ENCODE measurements at regions not wholly inside any gene's neighbourhood (a gene's known extent, or its start where the extent isn't known, plus 50 kb on each side); places are given as distances from the start of the nearest gene placed in this dataset.

GRCh38 chr12:115558281-115558680, 719.2 kb downstream of the MED13L start:
- no peak overlapping the region for H3K4me3 ChIP-seq (ENCODE audit: low read length)
- Mint-ChIP-seq H3K36me3 (no peaks in the 10 kb centered on the region), H3K4me3 (no peak overlapping the region), H3K9me3 (peaks cover 0 to 15% (median 3%) of the 10 kb centered on the region in 5 donors), H3K27ac (no peak overlapping the region), H3K27me3 (peaks cover 0 to 1% of the 10 kb centered on the region in 2 donors), H3K4me1 (no peaks in the 10 kb centered on the region)
- H3K4me1 ChIP-seq (ENCODE audit: insufficient read depth, low read length), result no peaks in the 10 kb centered on the region
- H3K27me3 ChIP-seq (ENCODE audit: insufficient read depth, low read length, poor library complexity, severe bottlenecking), result no peaks in the 10 kb centered on the region
- no peak overlapping the region for H3K27ac ChIP-seq (ENCODE audit: low read depth, low read length)
- ChIA-PET POLR2A (no interaction called here), CTCF (no interaction called here)
- H3K36me3 ChIP-seq (ENCODE audit: insufficient read depth, low read length), result no peaks in the 10 kb centered on the region
- H3K9me3 ChIP-seq (ENCODE audit: low read length), result no peaks in the 10 kb centered on the region
- DNase-seq, result no peak

- H3K4me3 Mint-ChIP-seq, result no peak overlapping the region
- no peaks in the 10 kb centered on the region for H3K4me1 Mint-ChIP-seq
- DNase-seq, result no peak
- no peaks in the 10 kb centered on the region for H3K9me3 ChIP-seq (ENCODE audit: low read length)
- CTCF ChIA-PET, result no interaction called here
- no peaks in the 10 kb centered on the region for H3K27me3 ChIP-seq (ENCODE audit: insufficient read depth, low read length, poor library complexity, severe bottlenecking)
- no peak overlapping the region for H3K27ac ChIP-seq (ENCODE audit: low read depth, low read length)
- peaks cover 0 to 1% (median 0%) of the 10 kb centered on the region in 3 donors for H3K36me3 Mint-ChIP-seq
- POLR2A ChIA-PET, result no interaction called here
- H3K4me3 ChIP-seq (ENCODE audit: low read length), result no peak overlapping the region
- H3K4me1 ChIP-seq (ENCODE audit: insufficient read depth, low read length), result no peaks in the 10 kb centered on the region
- no peak overlapping the region for H3K27ac Mint-ChIP-seq
- H3K27me3 Mint-ChIP-seq, result no peaks in the 10 kb centered on the region
- H3K36me3 ChIP-seq (ENCODE audit: insufficient read depth, low read length), result no peaks in the 10 kb centered on the region
- H3K9me3 Mint-ChIP-seq, result peaks cover 3 to 15% (median 5%) of the 10 kb centered on the region in 5 donors
Measured at GRCh38 chr12:115553622-115554021, 723.9 kb downstream of the MED13L start.

GRCh38 chr12:115543269-115543668, 734.2 kb downstream of the MED13L start:
- no peaks in the 10 kb centered on the region for H3K4me1 ChIP-seq (ENCODE audit: insufficient read depth, low read length)
- H3K27ac Mint-ChIP-seq, result no peak overlapping the region
- H3K27ac ChIP-seq (ENCODE audit: low read depth, low read length), result no peak overlapping the region
- H3K27me3 ChIP-seq (ENCODE audit: insufficient read depth, low read length, poor library complexity, severe bottlenecking), result no peaks in the 10 kb centered on the region
- H3K4me1 Mint-ChIP-seq, result no peaks in the 10 kb centered on the region
- ChIA-PET POLR2A (no interaction called here), CTCF (no interaction called here)
- no peaks in the 10 kb centered on the region for H3K9me3 ChIP-seq (ENCODE audit: low read length)
- DNase-seq, result no peak
- no peak overlapping the region for H3K4me3 ChIP-seq (ENCODE audit: low read length)
- H3K9me3 Mint-ChIP-seq, result peaks cover 0 to 14% (median 3%) of the 10 kb centered on the region in 5 donors
- no peak overlapping the region for H3K4me3 Mint-ChIP-seq
- no peaks in the 10 kb centered on the region for H3K36me3 Mint-ChIP-seq
- no peaks in the 10 kb centered on the region for H3K27me3 Mint-ChIP-seq
- no peaks in the 10 kb centered on the region for H3K36me3 ChIP-seq (ENCODE audit: insufficient read depth, low read length)

GRCh38 chr12:115542656-115543055, 734.8 kb downstream of the MED13L start:
- Histone ChIP-seq H3K27me3 (ENCODE audit: insufficient read depth, low read length, poor library complexity, severe bottlenecking) (no peaks in the 10 kb centered on the region), H3K36me3 (ENCODE audit: insufficient read depth, low read length) (no peaks in the 10 kb centered on the region), H3K4me3 (ENCODE audit: low read length) (no peak overlapping the region), H3K9me3 (ENCODE audit: low read length) (no peaks in the 10 kb centered on the region), H3K4me1 (ENCODE audit: insufficient read depth, low read length) (no peaks in the 10 kb centered on the region), H3K27ac (ENCODE audit: low read depth, low read length) (no peak overlapping the region)
- ChIA-PET CTCF (no interaction called here), POLR2A (no interaction called here)
- H3K4me3 Mint-ChIP-seq, result no peak overlapping the region
- H3K9me3 Mint-ChIP-seq, result peaks cover 0 to 18% (median 3%) of the 10 kb centered on the region in 5 donors
- no peak overlapping the region for H3K27ac Mint-ChIP-seq
- H3K27me3 Mint-ChIP-seq, result no peaks in the 10 kb centered on the region
- H3K36me3 Mint-ChIP-seq, result no peaks in the 10 kb centered on the region
- no peaks in the 10 kb centered on the region for H3K4me1 Mint-ChIP-seq
- no peak for DNase-seq

GRCh38 chr12:115541891-115542421, 735.5 kb downstream of the MED13L start:
- CTCF ChIA-PET, result no interaction called here
- Mint-ChIP-seq H3K4me3 (no peak overlapping the region), H3K4me1 (no peaks in the 10 kb centered on the region), H3K36me3 (no peaks in the 10 kb centered on the region), H3K27me3 (no peaks in the 10 kb centered on the region), H3K27ac (no peak overlapping the region), H3K9me3 (peaks cover 0 to 18% (median 3%) of the 10 kb centered on the region in 5 donors)
- DNase-seq, result no peak
- Histone ChIP-seq H3K27me3 (ENCODE audit: insufficient read depth, low read length, poor library complexity, severe bottlenecking) (no peaks in the 10 kb centered on the region), H3K4me3 (ENCODE audit: low read length) (no peak overlapping the region), H3K36me3 (ENCODE audit: insufficient read depth, low read length) (no peaks in the 10 kb centered on the region), H3K4me1 (ENCODE audit: insufficient read depth, low read length) (no peaks in the 10 kb centered on the region), H3K9me3 (ENCODE audit: low read length) (no peaks in the 10 kb centered on the region), H3K27ac (ENCODE audit: low read depth, low read length) (no peak overlapping the region)
- POLR2A ChIA-PET, result no interaction called here

- H3K27me3 ChIP-seq (ENCODE audit: insufficient read depth, low read length, poor library complexity, severe bottlenecking), result no peaks in the 10 kb centered on the region
- no peak overlapping the region for H3K27ac Mint-ChIP-seq
- no peaks in the 10 kb centered on the region for H3K9me3 ChIP-seq (ENCODE audit: low read length)
- peaks cover 0 to 2% (median 2%) of the 10 kb centered on the region in 5 donors for H3K9me3 Mint-ChIP-seq
- no peaks in the 10 kb centered on the region for H3K27me3 Mint-ChIP-seq
- H3K4me1 ChIP-seq (ENCODE audit: insufficient read depth, low read length), result no peaks in the 10 kb centered on the region
- no peak overlapping the region for H3K4me3 ChIP-seq (ENCODE audit: low read length)
- H3K36me3 Mint-ChIP-seq, result no peaks in the 10 kb centered on the region
- H3K27ac ChIP-seq (ENCODE audit: low read depth, low read length), result no peak overlapping the region
- H3K4me3 Mint-ChIP-seq, result no peak overlapping the region
- CTCF ChIA-PET, result no interaction called here
- DNase-seq, result no peak
- H3K4me1 Mint-ChIP-seq, result no peaks in the 10 kb centered on the region
- POLR2A ChIA-PET, result no interaction called here
- H3K36me3 ChIP-seq (ENCODE audit: insufficient read depth, low read length), result no peaks in the 10 kb centered on the region
Measured at GRCh38 chr12:115528466-115528865, 749.0 kb downstream of the MED13L start.

- ChIA-PET POLR2A (no interaction called here), CTCF (no interaction called here)
- H3K4me1 ChIP-seq (ENCODE audit: insufficient read depth, low read length), result no peaks in the 10 kb centered on the region
- Mint-ChIP-seq H3K27me3 (no peaks in the 10 kb centered on the region), H3K4me3 (no peak overlapping the region), H3K9me3 (peaks cover 0 to 5% (median 2%) of the 10 kb centered on the region in 5 donors), H3K4me1 (no peaks in the 10 kb centered on the region), H3K36me3 (no peaks in the 10 kb centered on the region), H3K27ac (no peak overlapping the region)
- H3K4me3 ChIP-seq (ENCODE audit: low read length), result no peak overlapping the region
- no peak overlapping the region for H3K27ac ChIP-seq (ENCODE audit: low read depth, low read length)
- H3K36me3 ChIP-seq (ENCODE audit: insufficient read depth, low read length), result no peaks in the 10 kb centered on the region
- H3K9me3 ChIP-seq (ENCODE audit: low read length), result no peaks in the 10 kb centered on the region
- no peak for DNase-seq
- H3K27me3 ChIP-seq (ENCODE audit: insufficient read depth, low read length, poor library complexity, severe bottlenecking), result no peaks in the 10 kb centered on the region
Measured at GRCh38 chr12:115521771-115522409, 755.6 kb downstream of the MED13L start.

- ChIA-PET CTCF (no interaction called here), POLR2A (no interaction called here)
- Mint-ChIP-seq H3K4me3 (no peak overlapping the region), H3K4me1 (no peaks in the 10 kb centered on the region), H3K36me3 (no peaks in the 10 kb centered on the region), H3K9me3 (peaks cover 2 to 10% (median 4%) of the 10 kb centered on the region in 5 donors), H3K27ac (no peak overlapping the region), H3K27me3 (no peaks in the 10 kb centered on the region)
- H3K4me1 ChIP-seq (ENCODE audit: insufficient read depth, low read length), result no peaks in the 10 kb centered on the region
- no peak for DNase-seq
- H3K27ac ChIP-seq (ENCODE audit: low read depth, low read length), result no peak overlapping the region
- no peaks in the 10 kb centered on the region for H3K9me3 ChIP-seq (ENCODE audit: low read length)
- H3K27me3 ChIP-seq (ENCODE audit: insufficient read depth, low read length, poor library complexity, severe bottlenecking), result no peaks in the 10 kb centered on the region
- no peaks in the 10 kb centered on the region for H3K36me3 ChIP-seq (ENCODE audit: insufficient read depth, low read length)
- no peak overlapping the region for H3K4me3 ChIP-seq (ENCODE audit: low read length)
Measured at GRCh38 chr12:115519887-115520286, 757.6 kb downstream of the MED13L start.

Measured in CD8-positive, alpha-beta memory T cell (primary cell).